ENCODE measurements at regions not wholly inside any gene's neighbourhood (a gene's known extent, or its start where the extent isn't known, plus 50 kb on each side); places are given as distances from the start of the nearest gene placed in this dataset.
"Not testable (repeated sequence)": the region's sequence is repeated elsewhere in the genome, so short reads cannot be mapped to it uniquely, and the experiment has no call there.

GRCh38 chr3:110625201-110625747, 446.3 kb upstream of the NECTIN3 start (continued):
- TF ChIP-seq REST (IDR thresholded peaks at IDR 0.05; ENCODE audit: low read depth, low read length) (no peak), KLF5 (IDR thresholded peaks at IDR 0.05; ENCODE audit: partially characterized antibody) (no peak), NR2C1 (IDR thresholded peaks at IDR 0.05) (no peak)

- intact Hi-C loops (cut with micrococcal nuclease; ENCODE audit: unreplicated experiment); BruUV-seq (replicated peaks); DNase-seq (ENCODE audit: low read depth, low spot score); H4K20me1 ChIP-seq (ENCODE audit: control insufficient read depth, insufficient read depth); CTCF ChIA-PET; H3K9ac ChIP-seq (ENCODE audit: control insufficient read depth, insufficient read depth, low read length); H3K4me2 ChIP-seq (ENCODE audit: control insufficient read depth, insufficient read depth); H3K9me3 ChIP-seq (replicated peaks; ENCODE audit: control insufficient read depth, insufficient read depth, low read length); H3K4me3 ChIP-seq; H3K4me1 ChIP-seq (ENCODE audit: control insufficient read depth, insufficient read depth, low read length); FAIRE-seq; RAD21 ChIA-PET (ENCODE audit: unreplicated experiment); H3K27me3 ChIP-seq (replicated peaks in 1 of 2; ENCODE audit: control insufficient read depth in 2 of 2, insufficient read depth in 2 of 2, low read length in 1 of 2); POLR2A ChIA-PET; H3K27ac ChIP-seq (ENCODE audit: control insufficient read depth, insufficient read depth); in situ Hi-C loops (cut with MboI); SMC1A ChIA-PET (ENCODE audit: uncharacterized antibody, unreplicated experiment); H3K79me2 ChIP-seq (ENCODE audit: control insufficient read depth, insufficient read depth, low read length); H3K36me3 ChIP-seq (ENCODE audit: control insufficient read depth in 2 of 2, insufficient read depth in 2 of 2, low read length in 1 of 2): not testable (repeated sequence)
- H2AFZ ChIP-seq (ENCODE audit: control insufficient read depth, low read depth, low read length) = peak overlapping the region; percentile 26; the same call in 1 of the 2 replicates
- peak; percentile 48; the same call in 1 of the 2 replicates for TF ChIP-seq JUNB (IDR thresholded peaks at IDR 0.05)
- peak; percentile 56 for ATAC-seq
- 69% methylated on average over 5 of the region's 5 CpGs for WGBS (ENCODE audit: insufficient coverage, insufficient replicate concordance, low lambda C conversion rate, missing lambda C conversion rate)
Observed at GRCh38 chr3:110626652-110627111, 444.9 kb upstream of the NECTIN3 start.

Data from GM12878 (cell line).